VCaP (cell line): ENCODE measurements at regions not wholly inside any gene's neighbourhood (a gene's known extent, or its start where the extent isn't known, plus 50 kb on each side); places are given as distances from the start of the nearest gene placed in this dataset.
"Not testable (repeated sequence)": the region's sequence is repeated elsewhere in the genome, so short reads cannot be mapped to it uniquely, and the experiment has no call there.

Source experiments
- H3K27ac ChIP-seq: fragments of 450-650 bp; 2 replicates; pipeline ENCODE4 v1.5.1; 2017
- TF ChIP-seq, protein P1 (sequence below): fragments of 450-650 bp; conservative IDR thresholded peaks from 2 replicates; pipeline ENCODE4 v1.5.1; 2017; ENCODE audit warnings: mild to moderate bottlenecking, moderate library complexity

DNA sequence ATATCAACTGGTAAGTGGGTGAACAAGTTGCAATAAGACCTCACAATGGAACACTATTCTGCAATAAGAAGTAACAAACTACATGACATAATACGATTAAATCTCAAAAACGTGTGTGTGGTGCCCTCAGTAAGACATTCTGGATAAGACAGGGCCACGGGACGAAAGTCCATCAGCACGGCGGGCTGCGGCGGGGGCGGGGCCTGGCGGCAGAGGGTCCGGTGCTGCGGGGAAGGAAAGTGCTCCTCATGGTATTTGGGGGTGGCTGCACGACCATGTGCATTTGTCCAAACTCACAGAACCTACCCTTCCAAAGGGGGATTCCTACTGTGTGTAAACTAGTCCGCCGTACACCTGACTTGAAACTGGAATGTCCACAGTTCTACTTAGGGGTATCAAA lies 341.8 kb downstream of the TCERG1L start:
- TF ChIP-seq, protein P1, sequence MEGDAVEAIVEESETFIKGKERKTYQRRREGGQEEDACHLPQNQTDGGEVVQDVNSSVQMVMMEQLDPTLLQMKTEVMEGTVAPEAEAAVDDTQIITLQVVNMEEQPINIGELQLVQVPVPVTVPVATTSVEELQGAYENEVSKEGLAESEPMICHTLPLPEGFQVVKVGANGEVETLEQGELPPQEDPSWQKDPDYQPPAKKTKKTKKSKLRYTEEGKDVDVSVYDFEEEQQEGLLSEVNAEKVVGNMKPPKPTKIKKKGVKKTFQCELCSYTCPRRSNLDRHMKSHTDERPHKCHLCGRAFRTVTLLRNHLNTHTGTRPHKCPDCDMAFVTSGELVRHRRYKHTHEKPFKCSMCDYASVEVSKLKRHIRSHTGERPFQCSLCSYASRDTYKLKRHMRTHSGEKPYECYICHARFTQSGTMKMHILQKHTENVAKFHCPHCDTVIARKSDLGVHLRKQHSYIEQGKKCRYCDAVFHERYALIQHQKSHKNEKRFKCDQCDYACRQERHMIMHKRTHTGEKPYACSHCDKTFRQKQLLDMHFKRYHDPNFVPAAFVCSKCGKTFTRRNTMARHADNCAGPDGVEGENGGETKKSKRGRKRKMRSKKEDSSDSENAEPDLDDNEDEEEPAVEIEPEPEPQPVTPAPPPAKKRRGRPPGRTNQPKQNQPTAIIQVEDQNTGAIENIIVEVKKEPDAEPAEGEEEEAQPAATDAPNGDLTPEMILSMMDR = no peak
- no peak overlapping the region for H3K27ac ChIP-seq

DNA sequence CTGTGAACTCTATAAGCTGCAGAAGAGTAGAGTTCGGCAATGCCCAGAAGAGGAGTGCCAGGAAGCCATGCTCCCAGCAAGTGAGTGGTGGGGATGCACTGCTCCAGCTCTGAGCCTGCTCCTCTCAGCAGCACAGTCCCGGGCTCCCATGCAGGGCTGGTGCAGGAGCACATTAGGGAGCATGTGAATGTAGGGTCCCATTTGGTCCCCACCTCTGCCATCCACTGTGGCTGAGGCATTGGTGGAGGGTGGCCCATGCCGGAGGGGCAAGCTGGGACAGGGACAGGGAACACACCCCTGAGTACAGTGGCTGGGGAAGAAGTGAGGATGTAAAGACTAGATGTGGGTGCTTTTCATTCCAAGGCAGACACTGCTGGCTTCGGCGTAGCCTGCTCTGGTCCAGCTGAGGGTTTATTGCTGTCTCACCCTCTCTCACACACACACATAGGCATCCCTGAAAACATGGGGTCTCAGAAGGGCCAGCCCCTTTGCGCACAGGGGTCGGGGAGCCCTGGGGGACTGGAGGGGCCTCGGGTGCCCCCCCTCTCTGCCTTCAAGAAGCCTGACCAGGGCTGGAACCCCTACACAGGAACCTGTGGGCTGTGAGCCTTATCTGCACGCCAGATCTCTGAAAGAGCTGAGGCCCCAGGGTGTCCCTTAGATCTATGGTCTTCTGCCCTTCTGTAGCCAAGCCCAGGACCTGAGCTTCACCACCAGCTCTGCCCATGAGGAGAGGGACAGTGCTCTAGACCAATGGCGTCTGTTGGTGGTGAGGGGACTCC lies 341.0 kb downstream of the TCERG1L start:
- TF ChIP-seq, protein P1 = no peak
- no peak overlapping the region for H3K27ac ChIP-seq

DNA sequence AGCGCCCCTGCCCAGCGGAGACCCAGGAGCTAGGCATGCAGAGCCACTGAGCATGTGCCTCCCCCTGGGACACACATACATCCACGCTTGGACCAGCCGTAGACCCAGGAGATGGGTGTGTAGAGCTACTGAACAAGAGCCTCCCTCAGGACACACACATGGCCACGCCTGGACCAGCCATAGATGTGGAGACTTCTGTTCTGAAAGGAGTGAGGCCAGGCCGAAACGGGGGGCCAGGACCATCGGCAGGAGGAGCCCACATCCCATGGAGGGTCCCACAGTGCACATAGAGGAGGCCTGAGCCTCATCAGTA lies 340.4 kb downstream of the TCERG1L start:
- TF ChIP-seq, protein P1 = no peak
- no peak overlapping the region for H3K27ac ChIP-seq

DNA sequence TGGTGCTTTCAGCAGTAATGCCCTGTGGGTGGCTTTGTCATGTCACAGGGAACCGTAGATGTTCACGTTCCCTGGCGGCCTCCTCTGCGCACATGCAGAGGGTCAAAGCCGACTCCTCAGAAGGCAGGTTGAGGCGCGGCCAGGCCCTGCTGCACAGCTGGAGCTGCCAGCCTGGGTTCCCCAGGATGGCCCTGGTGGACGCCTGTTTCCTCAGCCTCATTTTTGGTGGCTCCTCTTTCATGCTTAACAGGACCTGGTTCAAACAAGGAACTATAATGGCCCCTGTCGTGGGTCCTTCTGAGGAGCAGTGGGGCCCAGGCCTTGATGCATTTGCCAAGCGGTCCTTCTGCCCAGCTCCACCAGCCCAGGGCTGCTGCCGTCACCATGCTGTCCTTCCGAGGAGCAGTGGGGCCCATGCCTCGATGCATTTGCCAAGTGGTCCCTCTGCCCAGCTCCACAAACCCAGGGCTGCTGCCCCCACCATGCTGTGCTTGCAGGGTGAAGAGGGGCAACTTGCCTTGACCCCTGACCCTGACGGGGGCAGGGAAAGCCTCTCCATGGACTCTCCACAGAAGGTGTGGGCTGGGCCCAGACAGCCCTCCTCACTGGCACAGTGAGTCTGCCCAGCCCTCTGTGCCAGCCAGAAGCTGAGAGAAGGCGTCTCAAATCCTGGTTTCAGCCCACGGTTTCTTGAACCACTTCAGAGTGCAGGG lies 338.2 kb downstream of the TCERG1L start:
- no peak overlapping the region for H3K27ac ChIP-seq
- TF ChIP-seq, protein P1 = no peak

DNA sequence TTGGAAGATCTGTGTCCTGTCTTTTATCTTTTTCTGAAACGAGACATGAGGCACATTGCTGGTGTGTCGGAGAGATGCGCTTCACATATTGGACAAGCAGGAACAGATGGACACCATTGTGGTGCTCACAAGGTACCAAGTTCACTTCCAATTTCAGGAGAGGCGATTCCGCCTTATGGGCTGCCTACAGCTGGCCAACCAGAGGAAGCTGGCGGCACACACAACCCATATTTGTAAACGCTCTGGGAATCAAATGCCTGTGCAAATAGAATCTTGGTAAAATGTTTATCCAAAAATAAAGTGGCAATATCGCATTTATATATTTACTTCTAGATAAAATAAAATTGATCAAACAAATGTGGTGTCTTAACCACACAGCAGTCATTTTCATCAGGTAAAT lies 337.4 kb downstream of the TCERG1L start:
- TF ChIP-seq, protein P1 = no peak

DNA sequence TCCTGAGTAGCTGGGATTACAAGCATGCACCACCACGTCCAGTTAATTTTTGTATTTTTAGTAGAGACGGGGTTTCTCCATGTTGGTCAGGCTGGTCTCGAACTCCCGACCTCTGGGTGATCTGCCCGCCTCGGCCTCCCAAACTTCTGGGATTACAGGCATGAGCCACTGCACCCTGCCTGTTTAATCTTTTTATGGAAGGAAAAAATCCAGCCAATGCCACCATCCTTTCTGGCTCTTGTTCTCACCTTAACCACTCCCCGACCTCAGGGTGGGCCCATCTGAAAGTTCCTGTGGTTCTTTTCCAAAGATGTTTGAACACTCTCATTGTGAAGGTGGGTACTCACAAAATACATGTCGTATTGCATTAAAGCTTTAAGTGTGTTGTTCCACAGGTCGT lies 336.2 kb downstream of the TCERG1L start:
- not testable (repeated sequence) for H3K27ac ChIP-seq

More for the DNA sequence above, 337.4 kb downstream of the TCERG1L start:
- no peak overlapping the region for H3K27ac ChIP-seq

DNA sequence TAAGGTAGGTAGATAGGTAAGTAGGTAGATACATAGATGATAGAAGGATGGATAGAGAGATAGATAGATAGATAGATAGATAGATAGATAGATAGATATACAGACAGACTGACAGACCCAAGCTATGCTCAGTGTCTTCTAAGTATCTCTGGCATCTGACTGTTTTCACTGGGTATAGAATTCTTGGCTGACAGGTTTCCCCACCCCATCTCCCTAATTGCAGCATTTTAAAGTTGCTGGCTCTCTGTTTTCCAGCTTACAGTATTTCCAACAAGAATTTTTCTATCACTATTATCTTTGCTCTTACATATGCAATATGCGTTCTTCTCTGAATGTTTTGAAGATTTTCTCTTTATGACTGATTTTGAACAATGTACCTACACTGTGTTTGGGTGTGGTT lies 328.7 kb downstream of the TCERG1L start:
- TF ChIP-seq, protein P1 = no peak

DNA sequence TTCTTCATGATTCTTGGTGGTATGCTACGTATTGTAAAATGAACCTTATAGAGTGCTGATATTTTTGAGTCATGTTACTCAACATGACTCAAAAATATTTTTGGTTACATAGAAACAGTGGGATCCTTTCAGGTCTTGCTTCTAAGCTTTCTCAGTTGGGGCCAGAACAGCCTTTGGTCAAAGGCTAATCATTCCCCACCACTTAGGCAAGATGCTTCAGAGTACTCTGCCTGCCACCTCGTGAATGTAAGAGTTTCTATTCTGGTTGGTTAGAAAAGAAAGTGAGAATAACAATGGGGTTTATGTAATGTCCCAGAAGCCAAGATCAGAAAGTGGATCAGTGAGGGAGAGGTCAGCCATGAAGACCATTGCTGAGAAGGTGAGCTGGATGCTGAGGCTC lies 327.8 kb downstream of the TCERG1L start:
- TF ChIP-seq, protein P1 = no peak
- no peak overlapping the region for H3K27ac ChIP-seq

More for the DNA sequence above, 328.7 kb downstream of the TCERG1L start:
- no peak overlapping the region for H3K27ac ChIP-seq
